NCI-H748 treated with DMSO at 0.1 percent for 48 hours (cell line): ENCODE measurements at regions not wholly inside any gene's neighbourhood (a gene's known extent, or its start where the extent isn't known, plus 50 kb on each side); places are given as distances from the start of the nearest gene placed in this dataset.
A peak's percentile ranks its signal among the peaks of the same experiment; 100 is the strongest.

Experiments used
- DNase-seq: peaks from one replicate; lab custom pipeline; 2025; lab: John Stamatoyannopoulos, UW

DNA sequence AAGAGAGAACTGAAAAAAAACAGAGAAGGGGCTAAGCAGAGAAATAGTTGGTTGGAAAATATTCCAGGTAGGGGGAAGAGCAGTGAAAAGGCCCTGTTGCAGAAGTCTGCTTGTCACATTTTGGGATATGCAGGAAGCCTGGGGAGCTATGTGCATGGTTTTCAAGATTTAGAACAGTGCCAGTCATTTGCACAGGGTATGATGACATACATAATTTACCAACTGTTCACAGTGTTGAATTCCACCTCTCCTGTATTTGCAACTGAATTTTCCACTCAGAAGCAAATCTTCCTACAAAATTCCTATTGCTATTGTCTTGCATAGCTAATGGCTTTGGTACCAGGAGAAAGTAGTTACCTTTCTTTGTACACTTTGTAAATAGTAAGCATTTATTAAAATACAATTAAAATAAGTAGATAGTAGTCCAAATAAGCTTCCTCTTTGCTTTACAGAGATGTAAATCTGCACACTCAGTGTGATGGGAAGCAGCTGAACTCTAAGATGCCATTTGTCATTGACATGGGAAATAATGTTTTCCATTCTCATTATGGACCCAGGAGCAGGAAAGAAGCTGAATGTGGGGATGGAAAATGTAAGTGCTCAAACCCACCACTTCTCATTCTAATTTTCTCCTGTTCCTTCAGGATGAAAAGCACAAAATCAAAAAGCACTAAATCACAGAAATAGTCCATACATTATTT, 177.4 kb downstream of the BTG1 start:
- no peak for DNase-seq

DNA sequence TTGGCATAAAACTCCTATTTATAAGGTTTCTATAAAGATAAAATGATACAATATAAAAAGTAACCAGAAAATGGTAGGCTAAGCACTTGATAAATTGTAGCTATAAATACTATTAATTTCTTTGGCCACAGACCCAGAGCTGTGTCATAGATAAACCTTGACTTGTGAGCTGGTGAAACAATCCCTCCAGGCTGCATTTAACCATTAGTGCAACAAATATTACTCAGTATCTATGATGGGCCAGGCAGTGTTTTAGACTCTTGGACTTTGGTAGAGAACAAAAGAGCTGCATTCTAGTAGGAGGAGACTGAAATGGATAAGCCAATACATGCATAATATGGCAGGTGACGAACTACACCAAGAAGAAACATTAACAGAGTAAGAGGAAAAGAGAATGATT, 178.1 kb downstream of the BTG1 start:
- DNase-seq, result no peak

DNA sequence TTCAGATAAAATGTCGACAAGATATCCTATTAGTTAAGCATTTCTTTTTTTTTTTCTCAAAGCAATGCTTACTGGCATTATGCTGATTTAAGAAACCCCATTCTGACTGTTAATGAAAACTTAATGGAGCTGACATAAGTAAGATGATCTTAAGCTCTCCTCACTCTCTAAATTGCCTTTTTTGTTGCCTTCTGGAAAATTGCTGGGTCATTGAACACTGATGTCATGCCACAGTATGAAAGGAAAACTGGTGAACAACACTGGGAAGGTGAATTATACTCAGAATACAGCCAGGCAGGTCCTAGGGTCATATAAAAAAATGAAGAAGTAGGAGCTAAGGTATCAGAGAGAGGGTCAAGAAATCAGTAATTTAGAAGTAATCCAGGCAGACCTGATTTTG, 179.9 kb downstream of the BTG1 start:
- no peak for DNase-seq

DNA sequence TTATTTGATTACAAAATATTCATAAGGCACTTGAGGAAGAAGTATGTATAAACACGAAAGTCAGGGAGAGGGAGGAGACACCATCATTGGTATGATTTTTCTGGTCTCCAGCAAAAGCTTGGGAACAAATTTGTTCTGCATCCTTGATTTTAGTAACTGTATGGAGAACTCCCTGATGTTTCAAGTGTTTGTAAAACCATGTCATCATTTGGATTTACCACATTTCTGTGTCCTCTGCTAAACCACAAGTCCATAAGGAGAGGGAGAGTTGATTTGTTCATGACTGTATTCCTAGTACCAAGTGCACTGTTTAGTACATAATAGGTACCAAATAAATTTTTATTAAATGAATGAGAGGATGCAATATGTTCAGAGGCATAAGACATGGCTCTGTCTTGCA, 181.1 kb downstream of the BTG1 start:
- DNase-seq, result no peak

DNA sequence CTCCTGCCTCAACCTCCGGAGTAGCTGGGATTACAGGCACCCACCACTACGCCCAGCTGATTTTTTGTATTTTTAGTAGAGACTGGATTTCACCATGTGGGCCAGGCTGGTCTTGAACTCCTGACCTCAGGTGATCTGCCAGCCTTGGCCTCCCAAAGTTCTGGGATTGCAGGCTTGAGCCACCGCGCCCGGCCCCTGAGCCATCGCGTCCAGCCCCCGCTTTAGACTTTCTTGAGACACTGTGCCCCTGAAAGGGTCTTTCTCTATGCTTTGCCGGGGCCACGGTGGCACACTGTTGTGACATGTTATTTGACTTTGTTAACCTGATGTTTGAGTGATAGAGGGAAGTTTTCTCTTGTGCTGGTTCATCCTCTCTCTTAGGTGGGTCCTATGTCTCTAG, 186.4 kb downstream of the BTG1 start:
- DNase-seq, result no peak

DNA sequence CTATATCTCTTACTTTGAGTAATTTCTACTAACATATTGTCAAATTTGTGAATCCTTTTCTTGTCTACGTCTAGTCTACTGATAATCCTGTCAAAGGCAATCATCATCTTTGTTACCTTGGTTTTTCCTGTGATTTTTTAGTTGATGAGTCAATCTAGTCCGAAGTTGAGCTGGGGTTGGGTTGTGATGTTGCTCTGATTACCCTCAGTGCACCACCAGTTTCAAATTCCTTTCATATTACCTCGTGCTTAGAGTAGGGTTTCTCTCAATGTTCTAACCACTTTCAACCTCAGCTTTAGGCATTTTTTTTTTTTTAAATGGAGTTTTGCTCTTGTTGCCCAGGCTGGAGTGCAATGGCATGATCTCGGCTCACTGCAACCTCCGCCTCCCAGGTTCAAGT, 186.8 kb downstream of the BTG1 start:
- DNase-seq, result no peak

DNA sequence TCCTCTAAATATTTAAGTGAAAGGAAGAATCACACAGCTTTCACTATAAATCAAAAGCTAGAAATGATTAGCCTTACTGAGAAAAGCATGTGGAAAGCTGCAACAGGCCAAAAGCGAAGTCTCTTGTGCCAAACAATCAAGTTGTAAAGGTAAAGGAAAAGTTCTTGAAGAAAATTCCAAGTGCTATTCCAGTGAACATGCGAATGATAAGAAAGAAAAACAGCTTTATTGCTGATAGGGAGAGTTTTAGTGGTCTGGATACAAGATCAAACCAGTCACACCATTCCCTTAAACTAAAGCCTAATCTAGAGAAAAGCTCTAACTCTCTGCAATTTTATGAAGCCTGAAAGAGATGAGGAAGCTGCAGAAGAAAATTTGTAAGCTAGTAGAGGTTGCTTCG, 190.9 kb downstream of the BTG1 start:
- DNase-seq, result no peak

DNA sequence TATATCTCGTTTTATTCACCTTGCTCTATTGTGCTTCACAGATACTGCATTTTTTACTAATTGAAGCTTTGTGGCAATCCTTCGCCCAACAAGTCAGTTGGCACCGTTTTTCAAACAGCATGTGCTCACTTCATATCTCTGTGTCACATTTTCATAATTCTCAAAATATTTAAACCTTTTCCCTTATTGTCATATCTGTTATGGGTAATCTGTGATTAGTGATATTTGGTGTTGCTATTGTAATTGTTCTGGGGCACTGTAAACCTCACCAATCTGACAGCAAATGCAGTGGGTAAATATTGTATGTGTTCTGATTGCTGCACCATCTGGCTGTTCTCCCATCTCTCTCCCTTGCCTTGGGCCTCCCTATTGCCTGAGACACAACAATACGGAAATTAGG, 191.3 kb downstream of the BTG1 start:
- no peak for DNase-seq

DNA sequence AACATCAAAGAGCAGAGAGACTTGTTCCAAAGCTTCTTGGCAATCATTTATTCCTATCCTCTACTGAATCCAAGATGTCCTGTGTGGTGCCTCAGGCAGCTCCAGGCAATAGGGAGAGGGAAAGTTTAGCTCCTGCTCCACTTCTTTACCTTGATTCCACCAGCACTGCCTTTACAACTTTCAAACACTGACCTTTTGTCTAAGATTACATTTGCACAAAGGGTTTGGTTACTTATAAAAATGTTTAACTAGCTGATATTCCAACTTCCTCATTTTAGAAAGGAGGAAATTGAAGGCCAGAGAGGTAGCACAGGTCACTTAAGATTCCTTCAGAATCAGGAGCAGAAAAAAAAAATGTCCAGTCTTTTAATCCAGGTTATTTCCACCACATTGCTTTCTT, 192.7 kb downstream of the BTG1 start:
- no peak for DNase-seq

DNA sequence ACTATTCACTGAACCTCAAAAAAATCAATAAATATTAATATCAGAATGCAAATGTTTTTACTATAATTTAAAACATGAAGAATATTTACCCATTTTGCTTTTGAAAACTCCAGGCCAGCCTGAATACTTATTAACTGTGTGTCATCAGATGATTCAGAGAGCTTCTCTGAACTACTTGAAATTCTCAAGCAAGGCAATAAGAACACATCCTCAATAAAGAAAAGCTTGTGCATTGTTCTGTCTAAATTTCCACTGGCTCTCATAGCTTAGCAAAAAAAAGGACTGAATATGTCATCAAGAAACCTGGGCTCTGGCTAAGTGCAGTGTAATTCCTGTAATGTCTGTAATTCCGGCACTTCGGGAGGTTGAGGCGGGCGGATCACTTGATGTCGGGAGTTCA, 194.1 kb downstream of the BTG1 start:
- no peak for DNase-seq

DNA sequence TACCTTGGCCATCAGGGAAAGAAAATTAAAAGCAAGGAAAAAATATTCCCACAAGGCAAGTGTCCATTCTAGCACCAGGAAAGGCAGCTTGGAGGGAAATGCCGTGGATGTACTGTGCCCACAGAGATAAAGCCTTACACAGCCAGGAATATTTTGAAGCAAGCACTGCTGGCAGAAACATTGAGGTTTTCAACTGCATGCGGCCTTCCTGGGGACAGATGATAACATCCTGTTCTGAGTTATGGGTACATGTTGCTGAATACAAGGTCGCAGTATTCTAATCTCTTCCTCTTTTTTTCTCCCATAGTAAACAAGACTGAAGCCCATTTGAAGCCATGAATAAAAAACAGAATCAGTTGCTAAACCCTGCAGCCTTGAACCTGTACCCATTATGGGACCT, 197.1 kb downstream of the BTG1 start:
- DNase-seq, result no peak

DNA sequence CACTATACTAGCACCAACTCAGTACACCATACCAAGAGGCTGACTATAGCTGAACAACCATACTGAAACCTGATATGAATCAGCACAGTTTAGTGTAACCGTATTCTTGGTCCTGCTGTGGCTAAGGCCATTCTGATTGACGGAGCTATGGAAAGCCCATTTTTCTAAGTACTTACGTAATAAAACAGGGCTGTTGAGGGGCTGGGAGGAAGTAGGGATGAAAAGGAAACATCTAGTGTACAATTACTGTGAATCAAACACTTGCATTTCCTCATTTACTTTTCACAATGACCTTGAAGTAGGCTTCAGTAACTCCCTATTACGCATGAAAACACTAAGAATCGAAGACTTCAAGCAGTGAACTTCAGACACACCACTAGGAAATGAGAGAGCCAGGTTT, 198.2 kb downstream of the BTG1 start:
- DNase-seq, result no peak

DNA sequence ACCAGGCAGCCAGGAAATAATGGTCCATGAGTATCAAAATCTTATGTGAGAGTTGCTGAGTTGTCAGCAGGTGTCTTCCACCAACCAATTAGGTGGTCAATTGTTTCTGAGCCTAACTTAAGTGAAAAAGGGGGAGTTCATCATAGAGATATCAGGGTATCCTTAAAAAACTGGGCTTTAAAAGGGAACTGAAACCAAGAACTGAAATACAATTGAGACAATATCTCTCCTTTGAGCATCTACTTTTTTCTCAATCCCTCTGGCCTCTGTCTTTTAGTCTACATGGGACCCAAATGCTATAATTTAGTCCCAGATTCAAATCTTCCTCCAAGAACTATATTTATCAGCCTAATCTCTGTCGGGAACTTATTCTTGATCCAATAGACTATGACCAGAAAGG, 201.0 kb downstream of the BTG1 start:
- no peak for DNase-seq

DNA sequence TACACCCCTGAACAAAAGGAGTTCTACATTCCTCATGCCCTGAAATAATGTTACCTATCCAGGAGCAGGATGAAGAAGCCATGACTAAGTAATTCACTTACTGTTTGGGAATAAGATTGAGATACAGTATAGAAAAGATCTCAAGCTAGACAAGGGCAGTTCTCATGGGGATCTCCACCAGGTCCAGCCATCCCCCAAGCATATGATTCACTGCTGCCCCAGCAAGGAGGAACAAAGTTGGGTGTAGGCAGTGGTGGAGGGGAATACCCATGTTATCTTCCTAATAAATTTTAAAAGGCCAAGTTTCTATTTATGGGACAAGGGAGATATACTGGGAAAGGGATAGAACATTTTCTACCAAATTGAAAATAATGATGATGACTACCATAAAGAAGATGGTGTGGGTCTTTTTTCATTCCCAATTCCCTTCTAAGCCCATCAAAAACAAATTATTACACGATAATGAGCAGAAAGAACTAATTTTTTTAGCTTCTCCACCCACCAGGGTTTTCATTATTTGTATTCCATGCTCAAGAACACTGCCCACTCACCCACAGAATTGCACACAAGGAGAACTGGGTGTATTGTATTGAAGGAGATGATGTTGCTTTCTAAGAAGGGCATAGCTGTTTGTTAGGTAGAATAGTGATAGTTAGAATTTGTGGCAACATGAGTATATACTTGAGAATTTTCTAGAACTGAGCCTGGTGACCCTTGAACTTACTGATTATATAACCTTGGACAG, 204.6 kb downstream of the BTG1 start:
- no peak for DNase-seq

DNA sequence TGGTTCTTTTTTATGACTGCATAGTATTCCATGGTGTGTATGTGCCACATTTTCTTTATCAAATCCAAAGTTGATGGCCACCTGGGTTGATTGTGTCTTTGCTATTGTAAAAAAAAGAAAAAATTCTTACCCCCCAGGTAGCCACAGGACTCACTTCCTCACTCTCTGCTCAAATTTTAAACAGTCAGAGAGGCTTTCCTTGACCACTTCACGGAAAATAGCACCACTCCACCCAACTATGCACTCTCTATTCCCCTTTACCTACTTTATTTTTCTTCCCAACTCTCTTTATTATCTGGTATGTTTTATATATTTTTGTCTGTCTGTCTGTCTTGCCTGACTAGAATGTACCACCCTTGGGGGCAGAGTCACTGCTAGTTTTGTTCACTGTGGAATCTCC, 205.3 kb downstream of the BTG1 start:
- DNase-seq, result no peak

DNA sequence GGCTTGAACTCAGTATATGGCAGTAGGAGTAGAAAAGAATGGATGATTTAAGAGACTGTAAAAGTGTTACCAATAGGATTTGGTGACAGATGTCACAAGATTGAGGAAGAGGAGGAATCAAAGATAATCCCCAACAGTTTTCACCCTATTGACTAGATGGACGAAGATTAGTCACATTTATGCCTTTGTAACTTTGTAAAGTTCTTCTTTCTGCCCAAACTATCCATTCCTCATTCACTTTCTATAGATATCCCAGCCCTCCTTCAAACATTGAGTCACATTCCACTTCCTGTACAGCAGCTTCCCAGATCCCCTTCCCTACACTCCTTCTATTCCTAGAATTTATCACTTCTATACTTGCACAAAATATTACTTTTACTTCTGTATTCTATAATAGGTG, 207.9 kb downstream of the BTG1 start:
- DNase-seq, result no peak

DNA sequence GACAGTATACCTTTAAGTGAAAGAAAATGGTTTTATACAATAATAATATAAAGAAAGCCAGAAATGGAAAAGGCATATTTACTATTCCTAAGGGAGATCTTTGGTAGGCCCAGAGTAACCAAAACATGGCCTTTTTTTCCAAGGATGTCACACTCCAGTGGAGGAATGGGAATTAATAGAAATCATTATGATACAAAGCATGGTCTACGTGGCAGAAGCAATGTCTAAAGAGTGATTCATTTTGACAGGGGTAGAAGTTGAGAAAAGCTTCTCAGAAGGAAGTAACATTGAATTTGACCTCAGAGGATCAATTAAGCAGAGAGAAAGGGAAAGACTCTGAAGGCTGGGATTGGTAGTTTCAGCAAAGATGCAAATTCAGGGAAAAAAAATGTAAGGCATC, 208.6 kb downstream of the BTG1 start:
- DNase-seq, result no peak

DNA sequence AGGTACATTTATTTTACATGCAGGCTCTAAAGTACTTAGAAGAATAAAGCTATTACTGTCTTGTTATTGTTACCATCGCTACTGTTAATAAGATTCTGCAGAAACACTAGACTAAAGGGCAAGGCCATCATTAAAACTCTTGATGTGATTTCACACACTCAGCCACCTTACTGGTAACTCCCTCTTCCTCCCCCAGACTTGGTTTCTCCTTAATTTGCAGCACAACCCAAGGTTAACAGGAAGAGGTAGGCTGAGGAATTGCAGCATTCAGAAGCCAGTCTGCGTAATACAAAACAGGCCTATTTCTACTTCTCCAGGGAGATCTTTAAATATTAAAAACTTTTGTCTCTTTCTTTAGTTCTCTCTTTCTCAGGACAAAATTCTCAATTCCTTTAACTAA, 210.3 kb downstream of the BTG1 start:
- no peak for DNase-seq

DNA sequence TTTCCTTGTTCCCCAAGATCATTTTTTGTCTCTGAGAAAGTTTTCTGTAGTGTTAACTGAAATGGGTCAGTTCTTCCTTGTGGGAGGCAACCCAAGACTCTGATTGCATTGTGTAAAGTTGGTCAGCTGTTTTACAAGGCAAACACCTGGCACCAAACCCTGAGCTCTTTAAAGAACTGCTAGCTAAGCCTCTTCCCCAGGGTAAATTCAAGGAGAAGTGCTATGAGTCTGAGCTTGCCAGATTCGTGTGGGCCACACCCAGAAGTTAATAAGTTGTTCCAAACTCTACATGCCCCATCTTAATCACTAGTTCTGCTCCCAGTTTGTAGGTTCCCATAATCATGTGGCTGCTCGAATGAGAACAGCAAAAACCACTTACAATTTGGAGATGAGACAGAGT, 214.5 kb downstream of the BTG1 start:
- DNase-seq, result no peak

DNA sequence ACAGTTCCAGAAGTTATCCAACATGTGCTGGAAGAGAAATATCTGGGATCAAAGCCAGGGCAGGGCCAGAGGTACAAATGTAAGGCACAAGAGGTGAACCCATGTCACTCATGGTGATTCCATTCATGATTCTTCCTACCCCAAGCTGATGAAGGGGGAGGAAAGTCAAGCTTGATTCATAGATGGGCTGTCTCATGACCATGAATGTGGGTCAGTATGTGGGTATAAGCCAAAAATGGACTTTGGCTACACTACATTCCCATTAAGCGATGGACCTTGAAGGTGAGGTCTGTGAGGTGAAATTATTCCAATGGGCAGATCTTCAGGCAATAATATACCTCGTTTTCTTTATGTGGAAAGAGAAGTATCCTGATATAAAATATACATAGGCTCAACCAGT, 217.1 kb downstream of the BTG1 start:
- DNase-seq, result no peak

DNA sequence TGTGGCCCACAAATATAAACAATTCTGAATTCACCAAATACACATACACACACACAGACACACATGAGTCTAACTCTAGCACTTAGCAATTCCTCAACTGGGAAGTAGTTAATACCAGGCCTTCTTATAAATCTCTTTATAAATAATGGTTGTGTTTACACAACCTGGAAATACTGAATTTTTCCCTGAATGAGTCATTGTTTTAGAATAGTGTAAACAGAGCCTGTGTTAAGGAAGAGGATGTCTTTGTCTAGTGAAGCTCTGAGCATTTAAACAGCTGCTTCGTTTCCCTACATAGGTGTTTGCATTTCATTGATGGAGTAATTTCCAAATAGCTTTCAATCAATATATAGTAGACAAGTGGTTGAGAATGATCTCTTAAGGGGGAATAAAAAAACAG, 218.8 kb downstream of the BTG1 start:
- DNase-seq, result peak; percentile 97

DNA sequence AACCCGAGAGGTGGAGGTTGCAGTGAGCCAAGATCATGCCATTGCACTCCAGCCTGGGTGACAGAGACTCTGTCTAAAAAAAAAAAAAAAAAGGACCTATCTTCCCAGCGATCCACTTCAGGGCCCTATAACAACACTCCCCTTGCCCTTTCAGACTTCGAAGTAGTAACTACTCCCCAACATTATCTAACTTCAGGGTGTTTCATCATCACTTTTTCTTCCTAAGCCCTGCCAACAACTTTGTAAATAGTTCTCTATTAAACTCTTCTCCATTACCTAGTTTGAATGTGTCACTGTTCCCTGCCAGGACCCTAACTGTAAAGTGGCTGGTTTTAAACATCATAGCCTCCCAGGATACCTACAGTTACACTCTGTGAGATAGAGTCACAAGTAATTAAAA, 220.8 kb downstream of the BTG1 start:
- no peak for DNase-seq

DNA sequence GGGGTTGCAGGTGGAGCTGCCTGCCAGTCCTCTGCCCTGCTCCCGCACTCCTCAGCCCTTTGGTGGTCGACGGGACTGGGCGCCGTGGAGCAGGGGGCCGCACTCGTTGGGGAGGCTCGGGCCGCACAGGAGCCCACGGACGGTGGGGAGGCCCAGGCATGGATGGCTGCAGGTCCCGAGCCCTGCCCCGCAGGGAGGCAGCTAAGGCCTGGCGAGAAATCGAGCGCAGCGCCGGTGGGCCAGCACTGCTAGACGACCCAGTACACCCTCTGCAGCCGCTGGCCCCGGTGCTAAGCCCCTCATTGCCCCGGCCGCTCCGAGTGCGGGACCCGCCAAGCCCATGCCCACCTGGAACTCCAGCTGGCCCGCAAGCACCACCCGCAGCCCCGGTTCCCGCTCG, 221.8 kb downstream of the BTG1 start:
- DNase-seq, result no peak

DNA sequence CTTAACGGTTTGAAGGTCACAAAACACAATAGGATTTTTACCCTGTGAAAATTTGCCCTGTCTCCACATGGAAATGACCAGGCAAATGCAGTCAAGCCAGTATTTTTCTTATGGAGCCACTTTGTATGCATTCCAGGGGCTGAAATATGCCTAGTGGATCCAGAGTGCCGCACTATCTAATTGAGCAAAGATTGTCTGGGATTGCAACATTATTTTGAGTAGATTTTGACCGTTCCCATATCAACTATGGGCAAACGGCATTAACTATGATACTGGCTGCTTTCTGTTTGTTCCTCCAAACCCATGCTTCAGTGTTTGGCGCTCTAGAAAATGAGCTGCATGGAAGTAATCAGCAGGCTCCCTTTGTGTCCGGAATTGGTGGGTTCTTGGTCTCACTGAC, 223.0 kb downstream of the BTG1 start:
- no peak for DNase-seq
